Left lung (tissue), 4 donors: ENCODE measurements at regions not wholly inside any gene's neighbourhood (a gene's known extent, or its start where the extent isn't known, plus 50 kb on each side); places are given as distances from the start of the nearest gene placed in this dataset.
"Not testable (repeated sequence)": the region's sequence is repeated elsewhere in the genome, so short reads cannot be mapped to it uniquely, and the experiment has no call there.

ENCODE experiments used
- ATAC-seq: fragments of 200-7000 bp; cut with Tn5 transposase; one replicate; pipeline ENCODE4 v1.9.1; 2020; ENCODE audit warnings: moderate library complexity
- DNase-seq, 4 donors: peaks; one replicate each; pipeline ENCODE4 v3.0.0-alpha.2; 2013 to 2020
- H3K27ac ChIP-seq, 2 donors: fragments of 200-600 bp; sonication (generic) in 1 of 2; one replicate each; pipeline versions ENCODE4 v1.5.0 to v1.8.0; 2020 to 2021
- H3K27me3 ChIP-seq, 2 donors: fragments of 200-600 bp; sonication (generic) in 1 of 2; one replicate each; pipeline versions ENCODE4 v1.5.0 to v1.8.0; 2020 to 2021
- H3K36me3 ChIP-seq, 2 donors: fragments of 200-600 bp; sonication (generic) in 1 of 2; one replicate each; pipeline versions ENCODE4 v1.5.0 to v1.8.0; 2020 to 2021
- H3K4me1 ChIP-seq, 2 donors: fragments of 200-600 bp; one replicate each; pipeline ENCODE4 v1.8.0; 2021
- H3K4me3 ChIP-seq, 2 donors: fragments of 200-600 bp; sonication (generic) in 1 of 2; one replicate each; pipeline versions ENCODE4 v1.5.0 to v1.8.0; 2020 to 2021; ENCODE audit warnings: mild to moderate bottlenecking in 1 of 2
- H3K9me3 ChIP-seq, 2 donors: fragments of 200-600 bp; sonication (generic) in 1 of 2; one replicate each; pipeline versions ENCODE4 v1.5.0 to v1.8.0; 2020 to 2021
- intact Hi-C, 2 donors: fragments of 100-400 bp; cut with DNase I; formaldehyde crosslinking; loops; one replicate each; pipeline versions ENCODE4 v1.11.2 to v1.14.2; 2022
- TF ChIP-seq, protein P1 (sequence below), 2 donors: fragments of 200-600 bp; sonication (generic) in 1 of 2; IDR thresholded peaks; one replicate each; pipeline versions ENCODE4 v1.5.0 to v1.8.0; 2021; ENCODE audit warnings: antibody characterized with exemption in 2 of 2
- donor health status: DM: no; HTN: yes; CAD: no.
- donor health status: DM: no; HTN: no; CAD: no.

DNA sequence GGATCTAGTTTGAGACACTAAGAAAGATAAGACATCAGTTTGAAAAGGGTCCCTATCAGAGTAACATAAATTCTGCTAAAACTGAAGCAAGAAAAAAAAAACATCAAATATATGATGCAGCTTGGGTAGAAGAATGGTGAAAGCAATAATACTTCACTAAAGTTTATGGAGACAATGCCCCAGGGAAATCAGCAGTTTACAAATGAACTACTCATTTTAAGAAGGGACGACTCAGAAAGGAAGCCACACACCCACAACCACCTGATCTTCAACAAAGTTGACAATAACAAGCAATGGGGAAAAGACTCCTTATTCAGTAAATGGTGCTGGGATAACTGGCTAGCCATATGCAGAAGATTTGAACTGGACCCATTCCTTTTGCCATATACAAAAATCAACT is 143.5 kb downstream of the TPBG start:
- DNase-seq = no peak
- Histone ChIP-seq H3K4me1 (no peaks in the 10 kb centered on the region), H3K27ac (no peak overlapping the region), H3K4me3 (no peak overlapping the region), H3K9me3 (peaks cover 0 to 5% of the 10 kb centered on the region in 2 donors), H3K27me3 (no peaks in the 10 kb centered on the region), H3K36me3 (no peaks in the 10 kb centered on the region)
- intact Hi-C loops = no loop called here
- TF ChIP-seq, protein P1, sequence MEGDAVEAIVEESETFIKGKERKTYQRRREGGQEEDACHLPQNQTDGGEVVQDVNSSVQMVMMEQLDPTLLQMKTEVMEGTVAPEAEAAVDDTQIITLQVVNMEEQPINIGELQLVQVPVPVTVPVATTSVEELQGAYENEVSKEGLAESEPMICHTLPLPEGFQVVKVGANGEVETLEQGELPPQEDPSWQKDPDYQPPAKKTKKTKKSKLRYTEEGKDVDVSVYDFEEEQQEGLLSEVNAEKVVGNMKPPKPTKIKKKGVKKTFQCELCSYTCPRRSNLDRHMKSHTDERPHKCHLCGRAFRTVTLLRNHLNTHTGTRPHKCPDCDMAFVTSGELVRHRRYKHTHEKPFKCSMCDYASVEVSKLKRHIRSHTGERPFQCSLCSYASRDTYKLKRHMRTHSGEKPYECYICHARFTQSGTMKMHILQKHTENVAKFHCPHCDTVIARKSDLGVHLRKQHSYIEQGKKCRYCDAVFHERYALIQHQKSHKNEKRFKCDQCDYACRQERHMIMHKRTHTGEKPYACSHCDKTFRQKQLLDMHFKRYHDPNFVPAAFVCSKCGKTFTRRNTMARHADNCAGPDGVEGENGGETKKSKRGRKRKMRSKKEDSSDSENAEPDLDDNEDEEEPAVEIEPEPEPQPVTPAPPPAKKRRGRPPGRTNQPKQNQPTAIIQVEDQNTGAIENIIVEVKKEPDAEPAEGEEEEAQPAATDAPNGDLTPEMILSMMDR (IDR thresholded peaks at IDR 0.05) = no peak
- no peak for ATAC-seq

DNA sequence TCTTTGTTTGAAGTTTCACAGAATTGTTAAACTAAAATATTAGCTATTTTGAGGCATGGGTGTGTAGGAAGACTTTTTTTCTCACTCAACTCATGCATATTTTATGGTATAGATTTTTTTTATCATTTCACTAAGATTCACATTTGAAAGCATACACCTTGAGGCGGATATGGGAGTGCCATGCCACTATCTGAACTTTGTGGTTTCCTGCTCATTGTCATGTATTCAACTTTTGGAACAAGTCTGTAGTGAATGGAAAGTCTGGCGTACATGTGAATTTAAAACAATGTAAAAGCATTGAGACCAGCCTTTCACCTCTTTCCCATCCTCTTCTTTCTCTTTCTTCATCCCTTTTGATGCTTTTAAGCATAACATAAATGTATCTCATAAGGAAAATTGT is 147.9 kb downstream of the TPBG start:
- TF ChIP-seq, protein P1 (IDR thresholded peaks at IDR 0.05) = no peak
- no peak overlapping the region for H3K4me3 ChIP-seq
- intact Hi-C loops = no loop called here
- DNase-seq (no peak), ATAC-seq (no peak)
- no peaks in the 10 kb centered on the region for H3K27me3 ChIP-seq
- no peaks in the 10 kb centered on the region for H3K4me1 ChIP-seq
- no peak overlapping the region for H3K27ac ChIP-seq
- H3K9me3 ChIP-seq = peaks cover 0 to 20% of the 10 kb centered on the region in 2 donors
- H3K36me3 ChIP-seq = no peaks in the 10 kb centered on the region

DNA sequence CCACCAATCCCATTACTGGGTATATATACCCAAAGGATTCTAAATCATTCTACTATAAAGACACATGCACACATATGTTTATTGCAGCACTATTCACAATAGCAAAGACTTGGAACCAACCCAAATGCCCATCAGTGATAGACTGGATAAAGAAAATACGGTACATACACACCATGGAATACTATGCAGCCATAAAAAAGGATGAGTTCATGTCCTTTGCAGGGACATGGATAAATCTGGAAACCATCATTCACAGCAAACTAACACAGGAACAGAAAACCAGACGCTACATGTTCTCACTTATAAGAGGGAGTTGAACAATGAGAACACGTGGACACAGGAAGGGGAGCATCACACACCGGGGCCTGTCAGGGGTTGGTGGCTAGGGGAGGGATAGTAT is 154.3 kb downstream of the TPBG start:
- ATAC-seq = not testable (repeated sequence)

DNA sequence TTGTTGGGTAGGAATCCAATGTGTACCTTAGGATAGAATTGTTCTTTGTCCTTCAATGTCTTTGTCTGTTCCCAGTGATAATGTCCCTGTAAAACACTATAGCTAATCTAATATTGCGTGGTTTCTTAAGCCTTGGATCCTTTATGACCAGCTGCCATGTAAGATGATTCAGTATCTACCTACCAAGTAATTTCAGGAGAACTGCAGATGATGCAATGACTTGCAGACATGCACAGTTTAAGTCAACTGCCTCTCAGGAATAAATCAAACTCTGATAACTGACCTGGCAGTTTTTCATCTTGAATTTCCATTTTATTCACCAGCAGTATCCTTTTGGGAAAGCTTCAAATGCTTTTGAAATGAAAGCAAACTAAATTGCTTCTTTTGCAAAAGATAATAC is 157.8 kb downstream of the TPBG start:
- Histone ChIP-seq H3K4me3 (no peak overlapping the region), H3K36me3 (no peaks in the 10 kb centered on the region), H3K9me3 (peaks cover 0 to 19% of the 10 kb centered on the region in 2 donors), H3K27me3 (no peaks in the 10 kb centered on the region), H3K4me1 (no peaks in the 10 kb centered on the region), H3K27ac (no peak overlapping the region)
- ATAC-seq (no peak), DNase-seq (no peak)
- TF ChIP-seq, protein P1 (IDR thresholded peaks at IDR 0.05) = no peak
- intact Hi-C loops = no loop called here

More for the DNA sequence above, 154.3 kb downstream of the TPBG start:
- DNase-seq, H3K4me1 ChIP-seq, H3K27me3 ChIP-seq, H3K27ac ChIP-seq, intact Hi-C loops, H3K4me3 ChIP-seq, H3K36me3 ChIP-seq: not testable (repeated sequence)
- peaks cover 0 to 37% of the 10 kb centered on the region in 2 donors for H3K9me3 ChIP-seq

DNA sequence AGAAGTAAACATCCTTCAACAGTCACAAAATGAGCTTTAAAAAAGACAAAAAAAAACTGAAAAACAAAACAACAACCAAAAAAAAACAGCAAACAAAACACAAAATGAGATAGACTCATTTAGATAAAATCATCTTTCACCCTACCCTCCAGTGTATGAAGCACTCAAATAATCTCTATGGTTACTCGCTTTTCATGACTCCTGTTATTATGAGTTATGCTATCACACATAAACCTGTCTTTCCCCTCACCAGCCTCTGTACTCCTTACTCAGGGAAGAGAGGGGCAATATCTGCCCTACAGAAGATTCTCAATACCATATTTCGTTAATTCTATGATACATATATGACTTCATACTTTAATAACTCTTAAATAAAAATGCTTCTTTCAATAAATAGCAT is 158.2 kb downstream of the TPBG start:
- ATAC-seq (no peak), DNase-seq (no peak)
- H3K4me3 ChIP-seq = no peak overlapping the region
- no peaks in the 10 kb centered on the region for H3K36me3 ChIP-seq
- intact Hi-C loops = no loop called here
- peaks cover 0 to 14% of the 10 kb centered on the region in 2 donors for H3K9me3 ChIP-seq
- no peaks in the 10 kb centered on the region for H3K4me1 ChIP-seq
- TF ChIP-seq, protein P1 (IDR thresholded peaks at IDR 0.05) = no peak
- H3K27ac ChIP-seq = no peak overlapping the region
- no peaks in the 10 kb centered on the region for H3K27me3 ChIP-seq

DNA sequence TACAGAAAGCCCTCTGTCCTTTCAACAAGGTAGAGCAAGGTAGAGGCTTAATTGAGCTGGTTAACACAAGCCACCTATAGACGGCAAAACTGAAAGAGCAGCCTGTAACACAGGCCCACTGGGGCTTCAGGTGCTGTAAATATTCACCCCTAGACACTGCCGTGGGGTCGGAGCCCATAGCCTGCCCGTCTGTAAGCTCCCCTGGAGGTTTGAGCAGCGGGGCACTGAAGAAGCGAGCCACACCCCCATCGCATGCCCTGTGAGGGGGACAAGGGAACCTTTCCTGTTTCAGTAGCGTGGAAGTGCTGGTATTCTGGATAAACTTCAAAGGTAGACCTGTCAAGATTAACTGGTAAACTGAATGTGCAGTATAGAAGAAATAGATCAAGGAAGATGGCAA is 160.4 kb downstream of the TPBG start:
- H3K9me3 ChIP-seq = no peaks in the 10 kb centered on the region
- DNase-seq = no peak
- H3K36me3 ChIP-seq = no peaks in the 10 kb centered on the region
- TF ChIP-seq, protein P1 (IDR thresholded peaks at IDR 0.05) = no peak
- intact Hi-C loops = no loop called here
- H3K4me3 ChIP-seq = no peak overlapping the region
- no peaks in the 10 kb centered on the region for H3K27me3 ChIP-seq
- ATAC-seq = no peak
- no peak overlapping the region for H3K27ac ChIP-seq
- no peaks in the 10 kb centered on the region for H3K4me1 ChIP-seq
